Spleen (tissue), 11 donors: ENCODE measurements at regions not wholly inside any gene's neighbourhood (a gene's known extent, or its start where the extent isn't known, plus 50 kb on each side); places are given as distances from the start of the nearest gene placed in this dataset.

Source experiments
- DNase-seq: peaks from one replicate; pipeline ENCODE4 v3.0.0-alpha.2; 2020
- H3K27ac ChIP-seq, 8 donors: fragments of 200-600 bp; sonication (generic) in 7 of 8; 1 replicate in 4 of 8; 2 replicates in 4 of 8; pipeline versions ENCODE4 v1.5.0 to v1.8.0; 2016 to 2021; ENCODE audit warnings: inconsistent platforms in 4 of 8, mild to moderate bottlenecking in 4 of 8, moderate library complexity in 1 of 8
- H3K27me3 ChIP-seq, 7 donors: fragments of 200-600 bp; sonication (generic) in 6 of 7; replicated peaks in 1 of 7; 1 replicate in 4 of 7; 2 replicates in 3 of 7; pipeline versions ENCODE4 v1.5.0 to v1.8.0; 2016 to 2021; ENCODE audit warnings: inconsistent platforms in 3 of 7, mild to moderate bottlenecking in 1 of 7
- H3K36me3 ChIP-seq, 6 donors: fragments of 200-600 bp; sonication (generic) in 5 of 6; 1 replicate in 4 of 6; 2 replicates in 2 of 6; pipeline versions ENCODE4 v1.5.0 to v1.8.0; 2016 to 2021; ENCODE audit warnings: inconsistent platforms in 2 of 6
- H3K4me1 ChIP-seq, 6 donors: fragments of 200-600 bp; sonication (generic) in 5 of 6; 1 replicate in 3 of 6; 2 replicates in 3 of 6; pipeline versions ENCODE4 v1.5.0 to v1.8.0; 2016 to 2021; ENCODE audit warnings: inconsistent platforms in 3 of 6
- H3K4me3 ChIP-seq, 8 donors: fragments of 200-600 bp; sonication (generic) in 7 of 8; 1 replicate in 4 of 8; 2 replicates in 4 of 8; pipeline versions ENCODE4 v1.5.0 to v1.8.0; 2016 to 2021; ENCODE audit warnings: inconsistent platforms in 4 of 8, mild to moderate bottlenecking in 4 of 8, moderate library complexity in 2 of 8
- H3K9me3 ChIP-seq, 8 donors: fragments of 200-600 bp; sonication (generic) in 7 of 8; 1 replicate in 4 of 8; 2 replicates in 4 of 8; pipeline versions ENCODE4 v1.5.0 to v1.8.0; 2016 to 2021; ENCODE audit warnings: inconsistent platforms in 4 of 8
- CTCF ChIP-seq, 11 experiments: fragments of 200-600 bp in 7 of 11; fragments of 450-650 bp in 4 of 11; sonication (generic) in 4 of 11; IDR thresholded peaks in 8 of 11; conservative IDR thresholded peaks in 3 of 11; 1 replicate in 7 of 11; 2 replicates in 4 of 11; pipeline versions ENCODE4 v1.4.0 to v1.8.0; 2016 to 2021; ENCODE audit warnings: antibody characterized with exemption in 11 of 11, inconsistent platforms in 4 of 11, mild to moderate bottlenecking in 1 of 11
- POLR2A ChIP-seq, 3 donors: fragments of 450-650 bp; IDR thresholded peaks; one replicate each; pipeline ENCODE4 v1.5.1; 2017; ENCODE audit warnings: antibody characterized with exemption in 3 of 3, mild to moderate bottlenecking in 1 of 3
- POLR2AphosphoS5 ChIP-seq, 3 donors: sonication (generic); formaldehyde crosslinking; IDR thresholded peaks; one replicate each; pipeline ENCODE4 v1.5.1; 2017; ENCODE audit warnings: antibody characterized with exemption in 3 of 3
- WGBS, 5 donors: extraction: QIAGEN DNeasy Blood & Tissue Kit in 3 of 5; methylation state at CpG; one replicate each; pipeline versions ENCODE4 v1.1.5 to v1.1.7; 2013 to 2018; 5-methylcytosine and 5-hydroxymethylcytosine counted together
- intact Hi-C: fragments of 100-400 bp; cut with DNase I; formaldehyde crosslinking; loops from one replicate; pipeline ENCODE4 v1.15.0; 2023; ENCODE audit warnings: low total_unique reads
- donor health status: healthy with polysubstance abuse.
- donor health status: DM: no; HTN: no; CAD: no; lungs with moderate emphysema.
- donor health status: DM: no; HTN: no; CAD: no.
- donor health status: Bipolar disorder and iron deficiency.
- donor health status: healthy.
- donor health status: DM: no; HTN: no; CAD: no.
- donor health status: DM: yes; HTN: yes; CAD: no.

GRCh38 chr15:53202876-53203275, 412.7 kb upstream of the ONECUT1 start:
- no peaks in the 10 kb centered on the region for H3K36me3 ChIP-seq
- no peaks in the 10 kb centered on the region for H3K4me1 ChIP-seq
- H3K9me3 ChIP-seq: peaks cover 0 to 11% (median 3%) of the 10 kb centered on the region in 8 donors
- intact Hi-C loops: no loop called here
- no peak for DNase-seq
- peaks cover 0 to 31% (median 3%) of the 10 kb centered on the region in 7 donors for H3K27me3 ChIP-seq
- no peak for TF ChIP-seq POLR2AphosphoS5 (IDR thresholded peaks at IDR 0.05)
- TF ChIP-seq CTCF (IDR thresholded peaks at IDR 0.05 in 8 of 11, conservative IDR thresholded peaks at IDR 0.05 in 3 of 11): no peak
- TF ChIP-seq POLR2A (IDR thresholded peaks at IDR 0.05): no peak
- no peak overlapping the region for H3K4me3 ChIP-seq
- 68 to 78% (median 73%) methylated on average over 1 of the region's 1 CpG for WGBS, 5 donors
- H3K27ac ChIP-seq: no peak overlapping the region

DNA sequence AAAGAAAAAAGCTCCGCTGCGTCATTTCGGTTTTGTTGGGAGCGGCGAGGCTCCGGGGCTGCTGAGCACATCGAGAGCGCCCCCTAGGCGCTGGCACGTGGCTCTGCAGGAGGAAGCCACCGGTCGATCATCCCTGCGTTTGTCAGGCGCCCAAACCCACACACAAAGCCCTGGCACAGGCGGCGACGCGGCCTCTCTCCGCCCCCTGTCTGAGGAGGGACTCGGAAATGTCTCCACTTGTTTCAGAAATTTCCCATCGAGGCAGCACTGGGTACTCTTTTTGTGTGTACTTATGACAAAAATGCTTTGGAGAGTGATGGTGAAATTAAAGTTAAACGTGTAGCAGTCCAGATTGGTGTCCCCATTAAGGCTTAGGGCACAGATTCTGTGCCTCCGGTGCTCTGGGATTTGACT, 407.3 kb upstream of the ONECUT1 start:
- Histone ChIP-seq H3K4me3 (no peak overlapping the region), H3K27me3 (peaks cover 0 to 38% (median 0%) of the 10 kb centered on the region in 7 donors), H3K27ac (no peak overlapping the region), H3K4me1 (peaks cover 0 to 6% (median 2%) of the 10 kb centered on the region in 6 donors), H3K9me3 (peaks cover 0 to 4% (median 0%) of the 10 kb centered on the region in 8 donors), H3K36me3 (no peaks in the 10 kb centered on the region)
- peak in 9 of 11 experiments; percentile 10 to 78 (median 65) for TF ChIP-seq CTCF (IDR thresholded peaks at IDR 0.05 in 8 of 11, conservative IDR thresholded peaks at IDR 0.05 in 3 of 11)
- TF ChIP-seq POLR2AphosphoS5 (IDR thresholded peaks at IDR 0.05): no peak
- DNase-seq: peak; percentile 75
- 4 to 8% (median 5%) methylated on average over 22 to 23 of the region's 23 CpGs for WGBS, 5 donors
- intact Hi-C loops: no loop called here

- Histone ChIP-seq H3K4me3 (no peak overlapping the region), H3K36me3 (no peaks in the 10 kb centered on the region), H3K27ac (no peak overlapping the region), H3K9me3 (peaks cover 0 to 6% (median 0%) of the 10 kb centered on the region in 8 donors), H3K4me1 (peaks cover 0 to 6% (median 2%) of the 10 kb centered on the region in 6 donors), H3K27me3 (peaks cover 0 to 38% (median 0%) of the 10 kb centered on the region in 7 donors)
- DNase-seq: no peak
- TF ChIP-seq POLR2AphosphoS5 (IDR thresholded peaks at IDR 0.05) (no peak), CTCF (IDR thresholded peaks at IDR 0.05 in 8 of 11, conservative IDR thresholded peaks at IDR 0.05 in 3 of 11) (no peak), POLR2A (IDR thresholded peaks at IDR 0.05) (no peak)
- 59 to 69% (median 65%) methylated on average over 11 of the region's 11 CpGs for WGBS, 5 donors
- intact Hi-C loops: no loop called here
These were observed 406.7 kb upstream of the ONECUT1 start for GRCh38 chr15:53196788-53197187.

GRCh38 chr15:53196242-53196641, 406.1 kb upstream of the ONECUT1 start:
- WGBS, 5 donors: 42 to 63% (median 52%) methylated on average over 5 of the region's 5 CpGs
- no peak overlapping the region for H3K27ac ChIP-seq
- peaks cover 0 to 34% (median 0%) of the 10 kb centered on the region in 7 donors for H3K27me3 ChIP-seq
- no peak overlapping the region for H3K4me3 ChIP-seq
- no peak for DNase-seq
- intact Hi-C loops: no loop called here
- peaks cover 0 to 6% (median 0%) of the 10 kb centered on the region in 8 donors for H3K9me3 ChIP-seq
- H3K4me1 ChIP-seq: peaks cover 0 to 6% (median 2%) of the 10 kb centered on the region in 6 donors
- no peaks in the 10 kb centered on the region for H3K36me3 ChIP-seq
- no peak for TF ChIP-seq CTCF (IDR thresholded peaks at IDR 0.05 in 8 of 11, conservative IDR thresholded peaks at IDR 0.05 in 3 of 11)
- TF ChIP-seq POLR2A (IDR thresholded peaks at IDR 0.05): no peak
- no peak for TF ChIP-seq POLR2AphosphoS5 (IDR thresholded peaks at IDR 0.05)
